WERI-Rb-1 (cell line): ENCODE measurements at regions not wholly inside any gene's neighbourhood (a gene's known extent, or its start where the extent isn't known, plus 50 kb on each side); places are given as distances from the start of the nearest gene placed in this dataset.

ENCODE experiments used
- DNase-seq: peaks from one replicate; pipeline ENCODE4 v3.0.0-alpha.2; 2020
- H3K27ac ChIP-seq: fragments of 250-450 bp; sonication (Bioruptor Pico); 2 replicates; pipeline ENCODE4 v1.5.1; 2020; ENCODE audit warnings: mild to moderate bottlenecking, moderate library complexity
- H3K27me3 ChIP-seq: fragments of 250-450 bp; sonication (Bioruptor Pico); 2 replicates; pipeline ENCODE4 v1.5.1; 2021; ENCODE audit warnings: mild to moderate bottlenecking, low read depth, moderate library complexity; ENCODE audit not compliant: insufficient read depth, severe bottlenecking
- H3K36me3 ChIP-seq: fragments of 250-450 bp; sonication (Bioruptor Pico); 2 replicates; pipeline ENCODE4 v1.5.1; 2020; ENCODE audit warnings: mild to moderate bottlenecking, moderate library complexity
- H3K4me3 ChIP-seq: 2 replicates; pipeline ENCODE4 v1.5.1; 2011; ENCODE audit warnings: low read depth, mild to moderate bottlenecking, control low read depth, low read length
- H3K9me3 ChIP-seq: fragments of 250-450 bp; sonication (Bioruptor Pico); 2 replicates; pipeline ENCODE4 v1.5.1; 2021; ENCODE audit warnings: mild to moderate bottlenecking, moderate library complexity; ENCODE audit not compliant: severe bottlenecking
- TF ChIP-seq, protein P1 (sequence below): IDR thresholded peaks from 2 replicates; pipeline ENCODE4 v1.5.1; 2011; ENCODE audit warnings: low read depth, mild to moderate bottlenecking, control low read depth, inconsistent platforms, low read length

DNA sequence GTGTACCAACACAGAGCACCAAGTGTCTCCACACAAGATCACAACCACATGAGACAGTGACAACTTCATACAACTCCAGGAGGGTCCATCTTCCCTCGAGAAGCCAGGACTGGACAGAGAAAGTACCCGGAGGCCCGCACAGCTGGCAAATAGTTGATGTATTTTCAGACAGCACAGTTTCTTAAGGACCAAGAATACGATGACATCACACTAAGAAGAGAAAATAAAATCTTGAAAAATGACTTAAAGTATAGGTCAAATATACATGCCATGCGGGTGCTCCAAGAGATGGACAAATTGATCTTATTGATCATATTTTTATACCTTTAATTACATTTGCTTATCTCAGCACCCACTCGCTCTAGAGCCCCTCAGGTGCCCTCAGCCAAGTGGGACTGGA lies 145.5 kb downstream of the RNASET2 start:
- H3K36me3 ChIP-seq, result no peaks in the 10 kb centered on the region
- no peak overlapping the region for H3K27ac ChIP-seq
- DNase-seq, result no peak
- H3K9me3 ChIP-seq, result peaks cover 7% of the 10 kb centered on the region
- TF ChIP-seq, protein P1, sequence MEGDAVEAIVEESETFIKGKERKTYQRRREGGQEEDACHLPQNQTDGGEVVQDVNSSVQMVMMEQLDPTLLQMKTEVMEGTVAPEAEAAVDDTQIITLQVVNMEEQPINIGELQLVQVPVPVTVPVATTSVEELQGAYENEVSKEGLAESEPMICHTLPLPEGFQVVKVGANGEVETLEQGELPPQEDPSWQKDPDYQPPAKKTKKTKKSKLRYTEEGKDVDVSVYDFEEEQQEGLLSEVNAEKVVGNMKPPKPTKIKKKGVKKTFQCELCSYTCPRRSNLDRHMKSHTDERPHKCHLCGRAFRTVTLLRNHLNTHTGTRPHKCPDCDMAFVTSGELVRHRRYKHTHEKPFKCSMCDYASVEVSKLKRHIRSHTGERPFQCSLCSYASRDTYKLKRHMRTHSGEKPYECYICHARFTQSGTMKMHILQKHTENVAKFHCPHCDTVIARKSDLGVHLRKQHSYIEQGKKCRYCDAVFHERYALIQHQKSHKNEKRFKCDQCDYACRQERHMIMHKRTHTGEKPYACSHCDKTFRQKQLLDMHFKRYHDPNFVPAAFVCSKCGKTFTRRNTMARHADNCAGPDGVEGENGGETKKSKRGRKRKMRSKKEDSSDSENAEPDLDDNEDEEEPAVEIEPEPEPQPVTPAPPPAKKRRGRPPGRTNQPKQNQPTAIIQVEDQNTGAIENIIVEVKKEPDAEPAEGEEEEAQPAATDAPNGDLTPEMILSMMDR, result no peak
- no peaks in the 10 kb centered on the region for H3K27me3 ChIP-seq
- no peak overlapping the region for H3K4me3 ChIP-seq

DNA sequence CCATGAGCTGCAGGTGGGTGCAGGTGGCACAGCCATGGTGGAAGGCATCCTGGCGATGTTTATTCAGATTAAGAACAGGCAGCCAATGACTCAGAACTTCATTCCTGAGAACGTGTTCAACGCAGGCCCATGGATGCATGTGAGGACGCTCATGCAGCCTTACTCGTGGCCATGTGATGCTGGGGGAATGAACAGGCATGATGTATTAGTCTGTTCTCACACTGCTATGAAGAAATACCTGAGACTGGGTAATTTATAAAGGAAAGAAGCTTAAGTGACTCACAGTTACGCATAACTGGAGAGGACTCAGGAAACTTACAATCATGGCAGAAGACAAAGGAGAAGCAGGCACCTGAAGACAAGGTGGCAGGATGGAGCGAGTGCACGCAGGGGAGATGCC lies 146.6 kb downstream of the RNASET2 start:
- TF ChIP-seq, protein P1, result no peak
- no peaks in the 10 kb centered on the region for H3K36me3 ChIP-seq
- no peak overlapping the region for H3K27ac ChIP-seq

DNA sequence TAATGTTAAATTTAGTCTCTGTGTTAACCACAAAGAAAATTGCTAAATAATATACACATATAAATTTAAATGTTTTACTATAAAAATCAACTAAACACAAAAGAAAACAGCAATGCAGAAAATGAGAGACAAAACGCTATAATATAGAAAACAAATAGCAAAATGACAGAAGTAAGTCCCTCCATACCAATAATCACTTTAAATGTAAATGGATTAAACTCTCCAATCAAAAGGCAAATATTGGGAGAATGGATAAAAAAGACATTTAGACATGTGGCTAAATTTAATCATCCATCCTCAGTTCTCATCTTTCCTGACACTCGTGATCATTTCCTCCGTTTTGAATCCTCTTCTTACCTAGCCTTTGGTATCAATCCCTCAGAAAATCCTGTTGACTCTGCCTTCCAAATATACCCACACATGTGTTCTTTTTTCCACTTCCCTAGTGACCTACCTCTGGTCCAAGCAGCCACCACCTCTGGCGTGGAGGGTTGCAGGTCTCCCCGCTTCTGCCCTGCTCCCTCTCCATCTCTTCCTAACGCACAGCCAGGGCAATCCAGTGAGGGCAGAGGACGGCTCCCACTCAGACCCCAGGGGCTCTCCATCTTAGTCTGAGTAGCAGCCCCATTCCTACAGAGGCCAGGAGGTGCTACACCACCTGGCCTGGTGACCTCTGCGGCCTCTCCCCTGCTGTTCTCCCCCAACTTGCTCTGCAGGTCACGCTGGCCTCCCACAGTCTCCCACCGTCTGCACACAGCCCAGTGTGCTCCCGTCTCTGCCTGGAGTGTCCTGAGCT lies 149.2 kb downstream of the RNASET2 start:
- TF ChIP-seq, protein P1, result no peak
- Histone ChIP-seq H3K4me3 (no peak overlapping the region), H3K27me3 (no peaks in the 10 kb centered on the region), H3K9me3 (peaks cover 7% of the 10 kb centered on the region), H3K36me3 (no peaks in the 10 kb centered on the region), H3K27ac (no peak overlapping the region)
- DNase-seq, result no peak

More for the DNA sequence above, 146.6 kb downstream of the RNASET2 start:
- no peak for DNase-seq
- no peak overlapping the region for H3K4me3 ChIP-seq
- no peaks in the 10 kb centered on the region for H3K27me3 ChIP-seq
- H3K9me3 ChIP-seq, result peaks cover 7% of the 10 kb centered on the region

DNA sequence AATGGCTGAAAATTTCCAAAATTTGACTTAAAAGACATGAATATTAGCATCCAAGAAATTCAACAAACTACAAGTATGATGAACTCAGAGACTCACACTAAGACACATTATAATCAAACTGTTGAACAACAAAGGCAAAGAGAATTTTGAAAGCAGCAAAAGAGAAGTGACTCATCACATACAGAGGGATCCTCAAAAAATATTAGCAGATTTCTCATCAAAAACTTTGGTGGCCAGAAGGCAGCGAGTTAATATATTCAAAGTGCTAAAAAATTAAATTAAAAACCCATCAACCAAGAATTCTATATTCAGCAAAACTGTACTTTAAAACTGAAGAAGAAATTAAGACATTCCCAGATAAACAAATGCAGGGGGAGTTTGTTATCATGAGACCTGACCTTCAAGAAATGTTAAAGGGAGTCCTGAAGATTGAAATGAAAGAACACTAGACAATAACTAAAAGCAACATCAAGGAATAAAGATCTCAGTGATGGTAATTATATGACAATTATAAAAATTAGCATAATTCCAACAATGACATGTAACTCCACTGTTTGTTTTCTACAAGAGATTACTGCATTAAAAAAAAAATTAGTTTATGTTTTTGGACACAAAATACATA lies 150.0 kb downstream of the RNASET2 start:
- Histone ChIP-seq H3K36me3 (no peaks in the 10 kb centered on the region), H3K4me3 (no peak overlapping the region), H3K9me3 (peaks cover 7% of the 10 kb centered on the region), H3K27me3 (no peaks in the 10 kb centered on the region), H3K27ac (no peak overlapping the region)
- TF ChIP-seq, protein P1, result no peak
- no peak for DNase-seq

DNA sequence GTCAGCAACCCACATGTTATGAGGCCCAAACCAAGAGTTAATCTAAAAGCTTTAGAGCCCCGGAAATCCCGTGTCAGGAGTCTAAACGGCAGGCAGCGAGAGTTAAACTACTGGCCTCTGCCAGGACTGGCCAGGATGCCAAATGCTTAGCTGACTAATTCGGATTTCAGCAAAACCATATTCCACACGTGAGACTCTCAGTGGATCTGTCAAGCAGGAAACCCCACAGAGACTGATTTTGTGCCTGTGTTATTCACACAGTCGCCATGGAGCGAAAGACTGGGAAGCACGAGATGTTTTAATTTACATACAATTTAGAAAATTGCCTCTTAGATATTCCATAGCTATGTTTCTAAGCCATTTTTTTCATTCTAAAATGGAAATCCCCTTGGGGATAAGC lies 152.9 kb downstream of the RNASET2 start:
- peaks cover 7% of the 10 kb centered on the region for H3K9me3 ChIP-seq
- no peaks in the 10 kb centered on the region for H3K27me3 ChIP-seq
- DNase-seq, result no peak
- H3K27ac ChIP-seq, result no peak overlapping the region
- TF ChIP-seq, protein P1, result no peak
- H3K36me3 ChIP-seq, result no peaks in the 10 kb centered on the region
- no peak overlapping the region for H3K4me3 ChIP-seq

DNA sequence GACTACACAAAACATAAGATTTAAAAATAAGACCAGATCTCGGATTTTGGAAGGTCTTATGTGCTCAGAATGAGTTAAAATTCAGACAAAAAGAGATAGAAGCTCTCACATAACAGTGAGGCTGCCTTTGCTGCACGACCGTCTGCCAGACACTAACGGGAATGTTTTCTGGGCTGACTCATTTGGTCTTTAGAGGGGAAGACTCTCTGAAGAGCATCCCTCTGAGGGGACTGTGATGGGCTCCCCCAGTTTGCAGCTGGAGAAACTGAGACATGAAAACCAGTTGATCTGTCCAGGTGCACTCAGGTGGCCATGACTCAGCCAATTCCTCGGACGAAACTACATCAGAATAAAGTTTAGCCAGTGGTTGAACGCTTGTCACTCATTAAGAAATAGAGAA lies 153.9 kb downstream of the RNASET2 start:
- H3K4me3 ChIP-seq, result no peak overlapping the region
- DNase-seq, result no peak
- H3K27ac ChIP-seq, result no peak overlapping the region
- H3K9me3 ChIP-seq, result peaks cover 7% of the 10 kb centered on the region
- TF ChIP-seq, protein P1, result no peak
- no peaks in the 10 kb centered on the region for H3K27me3 ChIP-seq
- H3K36me3 ChIP-seq, result no peaks in the 10 kb centered on the region
